LoVo (cell line): ENCODE measurements at regions not wholly inside any gene's neighbourhood (a gene's known extent, or its start where the extent isn't known, plus 50 kb on each side); places are given as distances from the start of the nearest gene placed in this dataset.

ENCODE experiments used
- DNase-seq: peaks from one replicate; pipeline ENCODE4 v3.0.0-alpha.2; 2016; ENCODE audit warnings: low spot score

DNA sequence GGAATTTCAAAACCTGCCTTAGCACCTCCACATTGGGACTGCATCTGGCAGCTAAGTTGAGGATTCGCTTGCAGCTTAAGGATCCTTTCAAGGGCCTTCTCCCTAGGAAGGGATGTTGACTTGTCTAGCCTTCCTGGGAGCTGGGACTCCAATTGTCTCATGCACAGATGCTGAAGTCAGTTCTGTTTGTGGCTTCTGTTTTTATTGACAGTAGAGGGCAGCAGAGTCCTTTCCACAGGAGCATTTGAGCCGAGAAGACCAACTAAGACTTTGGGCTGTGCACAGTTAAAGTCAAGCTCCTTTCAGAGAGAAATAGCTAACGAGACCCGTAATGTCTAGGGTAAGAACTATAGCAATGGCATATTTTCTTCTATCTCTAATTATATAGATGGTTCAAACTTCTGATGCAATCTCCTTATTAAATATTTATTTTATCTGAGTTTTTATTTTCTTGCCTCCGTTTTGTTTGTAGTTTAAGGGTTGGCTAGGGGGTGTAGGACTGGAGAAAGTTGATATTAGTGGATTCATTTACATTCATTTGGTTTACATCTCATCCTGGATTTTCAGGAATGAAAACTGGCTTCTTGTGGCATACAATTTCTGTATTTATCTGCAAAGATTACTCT lies 59.7 kb upstream of the KBTBD8 start:
- DNase-seq, result peak; percentile 60

DNA sequence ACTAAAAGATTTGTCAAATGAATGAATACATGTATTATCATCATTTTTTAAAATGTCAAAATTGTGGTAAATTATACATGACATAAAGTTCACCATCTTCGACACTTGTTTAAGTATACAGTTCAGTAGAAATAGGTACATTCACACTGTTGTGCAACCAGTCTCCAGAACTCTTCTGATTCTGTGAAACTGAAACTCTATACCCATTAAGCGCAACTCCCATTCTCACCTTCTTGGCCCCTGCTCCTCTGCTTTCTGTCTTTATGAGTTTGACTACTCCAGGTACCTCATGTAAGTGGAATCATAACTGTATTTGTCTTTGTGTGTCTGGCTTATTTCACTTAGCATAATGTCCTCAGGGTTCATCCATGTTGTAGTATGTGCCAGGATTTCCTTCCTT lies 50.1 kb upstream of the KBTBD8 start:
- DNase-seq, result no peak
